GM12875 (cell line): ENCODE measurements at regions not wholly inside any gene's neighbourhood (a gene's known extent, or its start where the extent isn't known, plus 50 kb on each side); places are given as distances from the start of the nearest gene placed in this dataset.

Source experiments
- H3K4me3 ChIP-seq: one replicate; pipeline ENCODE4 v1.5.1; 2011; ENCODE audit warnings: low read depth, low read length, control low read depth
- CTCF ChIP-seq: IDR thresholded peaks from 2 replicates; pipeline ENCODE4 v1.5.1; 2011; ENCODE audit warnings: low read depth, mild to moderate bottlenecking, control low read depth, inconsistent platforms, low read length, moderate library complexity, borderline replicate concordance; ENCODE audit not compliant: insufficient read depth

GRCh38 chr7:41046776-41047175, 656.1 kb downstream of the INHBA start:
- TF ChIP-seq CTCF: no peak
- H3K4me3 ChIP-seq: no peak overlapping the region

DNA sequence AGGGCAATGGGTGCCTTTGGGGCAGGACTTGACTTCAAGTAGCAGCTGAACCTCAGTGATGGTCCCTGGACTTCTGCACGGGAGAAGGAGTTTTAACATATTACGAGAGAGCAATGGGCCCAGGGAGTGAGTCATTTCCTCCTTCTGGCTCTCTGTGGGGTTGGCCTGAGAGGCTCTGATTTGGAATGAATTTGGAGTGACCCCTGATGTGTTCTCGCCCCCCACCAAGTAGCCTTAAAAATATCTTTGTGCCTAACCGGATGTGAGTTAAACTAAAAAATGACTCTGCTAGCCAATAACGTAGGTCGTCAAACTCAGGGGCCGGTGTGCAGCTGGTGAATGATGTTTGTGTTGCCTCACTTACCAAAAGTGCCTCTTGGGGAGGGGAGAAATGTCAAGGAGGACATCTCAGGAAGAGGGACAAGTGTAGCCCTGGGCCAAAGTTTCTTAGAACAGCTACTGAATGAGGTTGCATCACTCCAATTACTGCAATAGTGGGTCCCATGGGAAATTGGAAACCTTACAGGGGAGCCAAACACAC, 656.6 kb downstream of the INHBA start:
- TF ChIP-seq CTCF: no peak
- H3K4me3 ChIP-seq: no peak overlapping the region

DNA sequence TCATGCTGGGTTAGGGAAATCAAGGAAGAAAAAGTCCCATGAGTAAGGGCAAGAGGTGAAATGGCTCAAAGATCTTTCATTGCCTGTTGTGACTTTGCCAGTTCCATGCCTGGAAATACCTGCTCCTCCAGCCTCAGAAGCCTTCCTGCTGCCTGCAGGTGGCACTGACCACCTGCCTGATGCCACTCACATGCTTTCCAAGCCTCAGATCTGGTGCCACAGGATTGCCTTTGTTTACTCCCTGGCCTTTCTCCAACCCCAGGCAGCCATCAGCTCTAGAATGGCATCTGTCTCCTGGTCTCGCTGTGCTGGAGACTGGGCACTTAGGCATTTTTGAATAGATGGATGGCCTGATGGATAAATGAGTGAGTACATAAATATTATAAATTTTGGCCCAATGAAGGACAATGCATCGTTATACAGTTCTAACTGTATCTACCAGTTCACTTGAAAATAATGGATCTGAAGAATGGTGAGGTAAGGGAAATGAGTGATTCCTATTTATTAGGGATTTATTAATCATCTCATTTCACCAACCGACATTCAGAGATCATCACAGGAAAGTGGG, 657.2 kb downstream of the INHBA start:
- no peak overlapping the region for H3K4me3 ChIP-seq
- peak; percentile 14; the same call in 1 of the 2 replicates for TF ChIP-seq CTCF

DNA sequence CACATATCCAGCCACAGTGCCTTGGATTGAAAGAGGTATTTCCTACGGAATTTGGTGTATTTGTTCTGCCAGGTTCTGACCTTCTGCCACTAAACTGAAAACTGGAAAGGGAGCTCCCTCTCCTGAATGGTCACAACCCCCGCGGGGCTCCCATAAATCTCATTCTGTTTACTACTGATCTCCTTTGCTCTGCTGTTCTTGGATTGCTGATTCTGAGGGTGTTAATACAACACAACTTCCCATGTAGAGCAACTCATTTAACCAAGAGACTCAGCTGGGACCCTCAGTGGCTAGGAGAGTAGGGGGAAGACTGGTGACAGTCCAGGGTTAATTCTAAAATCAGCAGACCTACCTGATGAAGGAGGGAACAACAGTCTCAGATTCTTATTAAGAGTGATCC, 662.9 kb downstream of the INHBA start:
- no peak for TF ChIP-seq CTCF
- no peak overlapping the region for H3K4me3 ChIP-seq

DNA sequence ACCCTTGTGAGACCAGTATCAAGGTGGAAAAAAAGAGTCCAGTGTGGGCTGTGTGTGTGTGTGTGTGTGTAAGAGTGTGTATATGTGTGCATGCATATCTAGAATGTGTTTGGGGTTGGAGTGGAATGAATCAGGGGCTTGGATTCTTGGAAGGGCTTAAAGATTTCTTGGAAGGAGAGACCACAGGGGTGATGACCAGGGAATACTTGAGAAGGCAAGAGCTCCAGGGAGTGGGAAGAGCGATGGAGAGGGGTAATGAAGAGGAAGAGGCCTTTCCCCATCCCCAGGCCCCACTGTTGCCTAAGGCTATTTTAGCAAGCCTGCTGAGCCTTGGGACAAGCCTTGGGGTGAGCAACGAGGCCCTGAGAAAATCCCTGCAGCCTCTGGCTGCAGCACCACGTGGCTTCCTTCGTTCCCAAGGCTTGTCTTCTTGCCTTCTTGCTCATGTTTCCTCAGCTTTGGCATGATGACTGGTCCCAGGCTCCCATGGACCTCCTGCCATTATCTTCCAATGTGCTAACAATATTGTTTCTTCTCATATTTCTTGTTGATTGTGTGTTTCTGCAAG, 663.4 kb downstream of the INHBA start:
- H3K4me3 ChIP-seq: no peak overlapping the region
- TF ChIP-seq CTCF: no peak

GRCh38 chr7:41038211-41038610, 664.7 kb downstream of the INHBA start:
- no peak overlapping the region for H3K4me3 ChIP-seq
- no peak for TF ChIP-seq CTCF

DNA sequence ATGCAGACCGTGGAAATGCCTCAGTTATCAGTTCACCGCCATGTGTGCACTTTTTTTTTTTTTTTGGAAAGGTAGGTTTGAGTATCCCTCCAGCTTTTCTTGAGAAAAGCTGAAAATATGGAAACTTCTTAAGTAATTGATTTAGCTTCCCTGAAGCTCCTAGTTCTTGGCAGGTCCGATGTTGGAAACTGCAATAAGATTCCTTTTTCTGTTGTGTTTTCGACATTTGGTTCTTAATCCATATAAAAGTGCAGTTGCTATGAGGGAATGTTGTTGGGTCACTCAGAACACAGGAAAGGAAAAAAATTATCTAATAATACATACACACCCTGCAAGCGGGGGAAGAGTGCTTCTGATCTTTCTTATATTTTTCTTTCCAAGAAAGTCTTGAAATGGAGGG, 665.2 kb downstream of the INHBA start:
- TF ChIP-seq CTCF: no peak
- H3K4me3 ChIP-seq: no peak overlapping the region
